ENCODE measurements at regions not wholly inside any gene's neighbourhood (a gene's known extent, or its start where the extent isn't known, plus 50 kb on each side); places are given as distances from the start of the nearest gene placed in this dataset.

- no peak overlapping the region for H3K4me3 ChIP-seq (replicated peaks in 1 of 2; ENCODE audit: low read depth in 2 of 2, low read length in 2 of 2)
- no peak for DNase-seq (ENCODE audit: low read depth in 2 of 2)
- no peak for TF ChIP-seq CTCF (IDR thresholded peaks at IDR 0.05; ENCODE audit: low read depth, low read length)
These were observed 137.5 kb upstream of the JUN start for GRCh38 chr1:58921342-58921741.

GRCh38 chr1:58921751-58922150 is 137.9 kb upstream of the JUN start:
- no peak for TF ChIP-seq CTCF (IDR thresholded peaks at IDR 0.05; ENCODE audit: low read depth, low read length)
- no peak overlapping the region for H3K4me3 ChIP-seq (replicated peaks in 1 of 2; ENCODE audit: low read depth in 2 of 2, low read length in 2 of 2)
- DNase-seq (ENCODE audit: low read depth in 2 of 2) = no peak

- no peak overlapping the region for H3K4me3 ChIP-seq (replicated peaks in 1 of 2; ENCODE audit: low read depth in 2 of 2, low read length in 2 of 2)
- no peak for TF ChIP-seq CTCF (IDR thresholded peaks at IDR 0.05; ENCODE audit: low read depth, low read length)
- peak; percentile 48 to 79 for DNase-seq (ENCODE audit: low read depth in 2 of 2)
These were observed 138.6 kb upstream of the JUN start for GRCh38 chr1:58922302-58923089.

GRCh38 chr1:58923090-58923470 is 139.2 kb upstream of the JUN start:
- no peak for TF ChIP-seq CTCF (IDR thresholded peaks at IDR 0.05; ENCODE audit: low read depth, low read length)
- no peak overlapping the region for H3K4me3 ChIP-seq (replicated peaks in 1 of 2; ENCODE audit: low read depth in 2 of 2, low read length in 2 of 2)
- DNase-seq (ENCODE audit: low read depth in 2 of 2) = no peak

GRCh38 chr1:58924016-58924565 is 140.2 kb upstream of the JUN start:
- TF ChIP-seq CTCF (IDR thresholded peaks at IDR 0.05; ENCODE audit: low read depth, low read length) = no peak
- no peak for DNase-seq (ENCODE audit: low read depth in 2 of 2)
- H3K4me3 ChIP-seq (replicated peaks in 1 of 2; ENCODE audit: low read depth in 2 of 2, low read length in 2 of 2) = no peak overlapping the region

- no peak for TF ChIP-seq CTCF (IDR thresholded peaks at IDR 0.05; ENCODE audit: low read depth, low read length)
- no peak for DNase-seq (ENCODE audit: low read depth in 2 of 2)
These were observed 141.0 kb upstream of the JUN start for GRCh38 chr1:58924821-58925220.

More at GRCh38 chr1:58924821-58925220, 141.0 kb upstream of the JUN start:
- H3K4me3 ChIP-seq (replicated peaks in 1 of 2; ENCODE audit: low read depth in 2 of 2, low read length in 2 of 2) = no peak overlapping the region

Data from cardiac fibroblast (primary cell).